ENCODE measurements at regions not wholly inside any gene's neighbourhood (a gene's known extent, or its start where the extent isn't known, plus 50 kb on each side); places are given as distances from the start of the nearest gene placed in this dataset.
"Not testable (repeated sequence)": the region's sequence is repeated elsewhere in the genome, so short reads cannot be mapped to it uniquely, and the experiment has no call there.

DNA sequence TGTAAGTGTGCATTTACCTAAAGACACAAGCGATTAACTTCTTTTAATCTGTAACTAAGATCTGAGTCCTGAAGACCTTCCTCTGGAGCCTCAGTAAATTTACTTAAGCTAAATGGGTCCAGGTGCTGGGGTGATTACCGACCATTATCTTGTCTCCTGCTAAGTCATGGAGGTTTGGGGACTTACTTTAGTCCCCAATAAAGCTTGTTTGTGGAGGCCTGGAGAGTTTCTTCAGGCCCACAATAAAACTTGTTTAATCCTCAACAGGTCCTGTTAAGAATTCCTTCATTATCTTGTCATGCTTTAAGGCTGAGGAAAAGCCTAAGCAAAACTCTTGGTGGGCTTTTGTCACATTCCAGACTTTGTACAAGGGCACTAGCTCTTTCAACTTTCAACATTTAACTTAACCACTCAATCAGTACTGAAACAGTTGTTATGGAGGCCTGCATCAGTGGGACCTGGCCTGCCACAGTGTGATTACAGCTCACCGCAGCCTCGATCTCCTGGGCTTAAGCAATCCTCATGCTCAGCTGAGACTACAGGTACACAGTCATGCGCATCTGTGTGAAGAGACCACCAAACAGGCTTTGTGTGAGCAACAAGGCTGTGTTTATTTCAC lies 84.0 kb downstream of the FMO4 start:
- no peak for DNase-seq (ENCODE audit: low spot score)

DNA sequence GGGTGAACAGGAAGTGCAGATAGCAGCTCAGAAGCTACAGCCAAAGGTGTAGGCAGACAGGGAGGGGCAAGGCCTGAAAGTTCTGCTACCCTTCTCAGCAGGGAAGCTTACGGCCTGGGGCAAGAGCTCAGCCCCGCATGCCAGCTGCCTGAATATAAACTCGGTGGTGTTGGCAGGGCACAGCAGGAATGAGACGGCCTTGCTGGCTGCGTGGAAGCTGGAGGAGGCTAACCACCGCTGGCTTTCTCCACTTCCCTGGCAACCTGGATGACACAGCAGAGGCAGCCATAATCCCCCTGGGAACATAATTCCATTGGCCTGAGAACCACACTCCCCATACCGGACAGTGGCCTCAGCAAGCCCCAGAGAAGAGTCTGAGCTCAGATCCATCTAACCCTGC lies 81.9 kb upstream of the PRRC2C start:
- DNase-seq (ENCODE audit: low spot score): no peak

DNA sequence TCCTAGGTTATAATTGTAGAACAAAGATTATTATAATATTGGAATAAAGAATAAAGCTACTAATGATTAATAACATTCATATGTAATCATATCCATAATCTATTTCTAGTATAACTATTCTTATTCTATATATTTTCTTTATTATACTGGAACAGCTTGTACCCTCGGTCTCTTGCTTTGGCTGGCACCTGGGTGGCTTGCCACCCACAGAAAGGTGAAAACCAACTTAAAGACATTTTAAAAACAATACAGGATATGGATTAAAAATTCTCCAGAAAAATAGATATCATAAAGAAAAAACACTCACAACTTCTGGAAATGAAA lies 80.0 kb upstream of the PRRC2C start:
- no peak for DNase-seq (ENCODE audit: low spot score)

DNA sequence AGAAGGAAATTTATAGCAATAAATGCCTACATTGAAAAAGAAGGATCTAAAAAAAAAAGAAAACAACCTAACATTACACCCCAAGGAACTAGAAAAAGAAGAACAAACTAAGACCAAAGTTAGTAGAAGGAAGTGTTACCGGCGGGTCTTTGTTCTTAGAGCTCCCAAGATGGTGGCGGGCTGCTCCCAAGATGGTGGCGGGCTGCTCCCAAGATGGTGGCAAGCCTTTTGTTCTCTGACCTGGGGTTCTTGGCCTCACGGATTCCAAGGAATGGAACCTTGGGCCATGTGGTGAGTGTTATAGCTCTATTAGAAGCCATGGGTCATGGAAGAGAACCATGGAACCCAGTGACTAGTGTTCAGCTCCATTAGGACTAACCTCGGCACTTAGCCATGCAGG lies 71.8 kb upstream of the PRRC2C start:
- DNase-seq (ENCODE audit: low spot score): not testable (repeated sequence)

DNA sequence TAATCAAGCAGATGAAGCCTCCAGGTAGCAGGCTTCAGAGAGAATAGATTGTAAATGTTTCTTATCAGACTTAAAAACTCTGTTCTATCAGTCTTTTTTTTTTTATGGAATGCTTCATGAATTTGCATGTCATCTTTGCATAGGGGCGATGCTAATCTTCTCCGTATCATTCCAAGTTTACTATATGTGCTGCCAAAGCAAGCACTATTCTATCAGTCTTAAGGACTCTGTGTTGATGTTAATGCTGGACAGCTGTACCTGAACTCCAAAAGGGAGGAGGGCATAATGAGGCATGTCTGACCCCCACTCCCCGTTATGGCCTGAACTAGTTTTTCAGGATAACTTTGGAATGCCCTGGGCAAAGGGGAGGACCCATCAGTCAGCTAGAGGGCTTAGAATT lies 66.8 kb upstream of the PRRC2C start:
- DNase-seq (ENCODE audit: low spot score): no peak

DNA sequence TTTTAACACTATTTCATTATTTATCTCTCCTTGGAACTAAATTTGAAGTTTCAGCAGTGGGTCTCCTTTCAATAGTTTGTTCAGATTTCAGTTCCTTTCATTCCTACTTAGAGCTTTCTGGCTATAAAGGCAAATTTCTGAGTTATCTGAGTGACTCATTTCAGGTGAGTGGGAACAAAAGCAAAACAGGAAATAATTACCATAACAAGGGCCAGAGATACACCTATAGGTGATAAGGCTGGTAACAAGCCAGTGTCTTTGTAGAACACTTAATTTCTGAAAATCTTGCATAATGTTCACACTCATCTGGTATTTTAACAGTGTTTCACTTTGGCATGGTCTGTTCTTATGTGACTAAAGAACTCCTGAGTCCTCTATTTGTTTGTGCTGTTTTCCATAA lies 64.5 kb upstream of the PRRC2C start:
- no peak for DNase-seq (ENCODE audit: low spot score)

DNA sequence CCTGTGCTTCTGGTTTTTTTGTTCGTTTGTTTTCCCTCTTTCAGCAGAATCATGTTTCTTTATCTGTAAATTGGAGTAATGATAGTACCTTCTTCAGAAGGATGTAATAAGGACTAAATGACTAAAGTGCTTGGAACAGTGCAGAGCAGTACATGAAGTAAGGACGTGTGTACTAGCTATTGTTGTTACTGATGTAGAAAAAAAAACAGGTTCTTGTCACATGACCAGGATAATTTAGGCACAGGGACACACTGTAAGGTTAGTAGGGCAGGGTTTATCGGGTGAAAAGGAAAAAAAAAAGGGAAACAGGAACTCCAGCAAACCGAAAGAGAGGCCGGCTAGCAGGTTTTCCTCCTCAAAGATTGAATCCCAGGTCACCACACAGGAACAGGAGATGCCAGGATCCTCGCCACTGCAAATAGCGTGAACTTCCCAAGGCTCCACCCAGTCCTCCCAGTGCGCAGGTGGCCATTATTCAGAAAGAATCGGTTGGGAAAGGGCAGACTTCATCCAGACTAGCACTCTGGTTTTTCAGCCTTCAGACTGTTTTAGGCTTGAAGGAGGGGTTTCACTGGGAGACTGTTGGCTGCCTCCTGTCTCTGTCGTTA lies 63.8 kb upstream of the PRRC2C start:
- no peak for DNase-seq (ENCODE audit: low spot score)

DNA sequence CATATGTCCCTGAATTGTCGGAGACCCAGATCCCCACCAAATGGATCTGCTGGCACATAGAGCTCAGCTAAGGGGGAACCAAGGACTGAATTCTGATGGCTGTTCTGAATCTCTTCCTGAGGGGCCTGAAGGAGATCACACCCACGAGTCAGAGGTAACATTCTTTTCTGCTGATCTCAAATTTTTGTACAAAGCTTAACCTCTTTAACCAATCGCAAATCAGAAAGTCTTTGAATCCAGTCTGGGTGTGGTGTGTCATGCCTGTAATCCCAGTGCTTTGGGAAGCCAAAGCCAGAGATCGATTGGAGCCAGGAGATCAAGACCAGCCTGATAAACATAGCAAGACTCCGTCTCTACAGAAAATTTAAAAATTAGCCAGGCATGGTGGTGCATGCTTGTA lies 62.8 kb upstream of the PRRC2C start:
- DNase-seq (ENCODE audit: low spot score): no peak

DNA sequence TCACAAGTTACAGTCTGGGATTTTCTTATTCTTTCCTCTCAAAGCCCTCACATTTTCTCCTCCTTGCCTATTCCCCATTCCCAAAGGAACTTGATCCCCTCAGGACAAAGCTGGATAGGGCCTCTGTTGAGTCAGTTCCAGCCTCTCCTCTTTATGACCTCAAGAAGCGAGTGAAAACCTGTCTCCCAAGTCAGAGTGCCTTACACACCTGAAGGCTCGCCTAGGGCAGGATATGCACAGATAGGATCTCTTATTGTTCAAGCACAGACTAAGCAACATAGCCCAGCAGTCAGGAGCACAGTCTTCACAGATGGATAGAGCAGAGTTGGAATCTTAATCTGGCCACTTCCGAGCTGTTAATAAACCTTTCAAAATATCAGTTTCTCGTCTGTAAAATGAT lies 60.8 kb upstream of the PRRC2C start:
- DNase-seq (ENCODE audit: low spot score): no peak

DNA sequence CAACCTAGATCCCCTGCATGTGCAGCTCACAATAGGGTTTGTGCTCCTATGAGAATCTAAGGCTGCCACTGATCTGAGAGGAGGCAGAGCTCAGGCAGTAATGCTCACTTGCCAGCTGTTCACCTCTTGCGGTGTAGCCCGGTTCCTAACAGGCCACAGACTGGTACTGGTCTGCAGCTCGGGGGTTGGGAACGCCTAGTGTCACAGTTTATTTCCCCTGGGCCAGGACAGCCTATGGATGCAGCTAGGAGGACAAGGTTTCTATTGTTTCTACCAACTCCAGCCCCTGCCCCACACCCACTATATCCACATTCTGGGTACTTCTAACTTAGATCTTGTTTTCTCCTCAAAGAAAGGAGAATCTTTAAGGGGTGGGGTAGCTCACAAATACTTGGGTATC lies 58.7 kb upstream of the PRRC2C start:
- DNase-seq (ENCODE audit: low spot score): no peak

DNA sequence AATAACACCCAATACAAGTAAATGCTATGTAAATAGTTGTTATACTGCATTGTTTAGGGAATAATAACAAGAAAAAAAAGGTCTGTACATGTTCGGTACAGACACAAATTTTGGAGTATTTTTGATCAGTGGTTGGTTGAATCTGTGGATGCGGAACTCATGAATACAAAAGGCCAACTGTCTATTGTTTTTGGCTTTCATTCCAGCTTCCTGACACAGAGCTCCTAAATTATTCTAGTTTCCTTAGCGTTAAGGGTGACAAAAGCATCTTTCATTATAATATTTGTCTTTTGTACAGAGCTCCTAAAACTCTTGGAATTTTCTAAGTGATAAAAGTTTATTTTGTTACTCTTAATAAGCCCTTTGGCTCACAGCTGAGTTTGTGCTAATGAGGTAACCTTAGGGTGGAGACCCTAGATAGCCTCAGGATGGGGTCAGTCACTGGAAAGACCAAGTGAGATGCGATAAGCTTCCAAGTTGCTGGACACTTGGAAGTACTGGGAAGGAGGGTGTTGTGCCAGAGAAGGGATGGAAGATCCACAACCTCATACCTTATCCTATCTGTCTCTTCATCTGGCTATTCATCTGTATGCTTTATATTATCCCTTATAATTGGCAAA lies 57.4 kb upstream of the PRRC2C start:
- DNase-seq (ENCODE audit: low spot score): no peak

DNA sequence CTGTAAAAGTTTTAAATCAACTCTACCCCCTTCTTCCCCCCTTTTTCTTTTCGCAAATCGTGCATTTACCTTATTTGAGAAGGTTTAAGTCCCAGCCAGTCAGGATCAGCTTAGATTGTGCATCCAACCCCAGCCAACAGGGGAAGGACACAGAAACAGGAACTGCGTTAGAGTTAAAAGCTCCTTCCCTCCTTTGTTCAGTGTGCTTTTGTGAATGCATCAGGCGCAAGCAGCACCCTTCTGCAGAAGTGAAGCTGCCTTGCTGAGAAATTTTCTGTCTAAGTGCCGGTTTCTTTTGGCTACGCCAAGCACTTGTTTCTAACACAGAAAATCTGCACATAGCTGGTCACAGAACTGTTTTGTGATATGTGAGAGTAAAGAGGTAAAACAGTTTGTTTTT lies 56.2 kb upstream of the PRRC2C start:
- no peak for DNase-seq (ENCODE audit: low spot score)

DNA sequence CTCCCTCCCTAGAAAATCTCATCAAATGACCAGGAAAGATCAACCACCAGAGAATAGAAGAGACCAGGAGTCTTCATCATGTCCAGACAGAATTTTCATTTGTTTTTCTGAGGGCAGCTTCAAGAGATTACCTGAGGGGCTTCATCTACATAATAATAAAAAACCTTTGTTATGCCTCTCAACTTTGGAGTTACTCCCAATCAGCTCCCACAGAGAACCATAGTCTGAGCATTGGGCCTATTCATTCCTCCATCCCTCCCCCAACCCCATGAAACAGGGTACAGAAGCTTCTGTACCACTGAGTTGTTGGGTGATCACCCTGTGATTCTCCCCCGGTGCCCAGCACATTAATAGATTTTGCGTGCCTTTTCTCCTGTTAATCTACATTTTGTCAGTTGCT lies 53.3 kb upstream of the PRRC2C start:
- no peak for DNase-seq (ENCODE audit: low spot score)

DNA sequence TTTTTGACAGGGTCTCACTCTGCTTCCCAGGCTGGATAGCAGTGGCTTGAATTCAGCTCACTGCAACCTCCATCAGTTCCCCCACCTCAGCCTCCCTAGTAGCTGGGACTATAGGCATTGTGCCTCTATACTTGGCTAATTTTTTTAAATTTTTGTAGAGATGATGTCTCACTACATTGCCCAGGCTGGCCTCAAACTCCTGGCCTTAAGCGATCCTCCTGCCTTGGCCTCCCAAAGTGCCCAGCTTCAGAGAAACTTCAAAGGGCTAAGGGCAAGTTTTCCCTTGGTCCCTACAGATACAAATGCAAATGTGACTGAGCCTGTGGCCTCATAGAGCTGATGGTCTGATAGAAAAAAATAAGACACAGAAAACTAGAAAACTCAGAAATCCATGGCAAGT lies 52.9 kb upstream of the PRRC2C start:
- DNase-seq (ENCODE audit: low spot score): no peak

DNA sequence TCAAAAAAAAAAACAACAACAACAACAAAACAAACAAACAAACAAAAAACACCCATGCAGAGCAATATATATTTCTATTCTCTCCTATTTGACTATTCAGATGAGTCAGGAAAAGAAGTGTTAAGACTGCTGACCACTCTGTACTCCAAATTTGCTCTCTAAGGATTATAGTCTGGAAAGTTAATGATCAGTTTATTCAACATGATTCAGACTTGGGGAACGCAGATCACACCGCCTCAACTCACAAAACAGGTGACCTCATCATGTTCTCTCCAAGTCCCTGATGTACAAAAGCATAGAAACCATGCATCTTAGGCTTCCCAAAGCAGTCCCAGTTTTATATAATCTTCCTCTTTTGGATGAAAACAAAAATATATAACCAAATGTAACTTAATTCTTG lies 51.9 kb upstream of the PRRC2C start:
- DNase-seq (ENCODE audit: low spot score): peak; percentile 74

DNA sequence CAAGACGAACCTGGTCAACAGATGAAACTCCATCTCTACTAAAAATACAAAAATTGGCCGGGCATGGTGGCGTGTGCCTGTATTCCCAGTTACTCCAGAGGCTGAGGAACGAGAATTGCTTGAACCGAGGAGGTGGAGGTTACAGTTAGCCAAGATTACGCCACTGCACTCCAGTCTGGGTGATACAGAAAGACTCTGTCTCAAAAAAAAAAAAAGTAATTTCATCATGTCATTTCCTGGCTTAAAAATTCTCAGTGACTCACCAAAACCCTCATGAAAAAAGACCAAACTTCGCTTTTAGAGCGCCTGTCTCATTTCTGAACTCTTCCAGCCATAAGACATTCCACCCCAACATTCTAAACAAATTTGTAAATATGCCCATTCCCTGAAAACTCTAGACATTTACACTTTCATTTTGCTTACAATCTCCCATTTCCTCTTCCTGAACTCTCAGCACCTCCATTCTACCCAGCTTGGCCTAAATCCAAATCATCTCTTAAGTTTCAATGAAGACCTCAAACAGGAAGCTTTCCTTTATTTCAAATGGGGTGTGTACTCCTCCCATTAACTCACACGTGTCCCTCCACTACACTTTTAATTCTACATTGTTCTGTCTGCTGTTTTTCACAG lies 50.5 kb upstream of the PRRC2C start:
- peak; percentile 83 for DNase-seq (ENCODE audit: low spot score)

Data from RKO (cell line).